ENCODE measurements at regions not wholly inside any gene's neighbourhood (a gene's known extent, or its start where the extent isn't known, plus 50 kb on each side); places are given as distances from the start of the nearest gene placed in this dataset.
"Not testable (repeated sequence)": the region's sequence is repeated elsewhere in the genome, so short reads cannot be mapped to it uniquely, and the experiment has no call there.

- Histone ChIP-seq H3K9me3 (ENCODE audit: control insufficient read depth, insufficient read depth, low read length) (no peaks in the 10 kb centered on the region), H3K27ac (ENCODE audit: low read depth, low read length) (no peak overlapping the region), H3K27me3 (ENCODE audit: control insufficient read depth, low read length) (peaks cover 13% of the 10 kb centered on the region), H3K36me3 (ENCODE audit: control insufficient read depth, low read length) (no peaks in the 10 kb centered on the region), H3K79me2 (ENCODE audit: control insufficient read depth, low read length) (no peaks in the 10 kb centered on the region), H3K4me2 (ENCODE audit: low read length) (no peak overlapping the region), H3K9me2 (replicated peaks; ENCODE audit: control insufficient read depth, low read length) (no peaks in the 10 kb centered on the region), H4K20me1 (ENCODE audit: control insufficient read depth, insufficient read depth, low read depth, low read length) (no peaks in the 10 kb centered on the region), H3F3A (ENCODE audit: control insufficient read depth, insufficient read depth) (no peaks in the 10 kb centered on the region), H3K4me1 (ENCODE audit: control insufficient read depth, low read length) (no peaks in the 10 kb centered on the region), H3K4me3 (ENCODE audit: low read length) (no peak overlapping the region)
- TF ChIP-seq CTCF (IDR thresholded peaks at IDR 0.05; ENCODE audit: low read depth, low read length, poor library complexity, severe bottlenecking) (no peak), EZH2phosphoT487 (IDR thresholded peaks at IDR 0.05; ENCODE audit: borderline replicate concordance, low read length) (no peak)
Measured at GRCh38 chr3:197417911-197418618, 119.7 kb upstream of the DLG1 start.

GRCh38 chr3:197417441-197417840 lies 119.0 kb upstream of the DLG1 start:
- Histone ChIP-seq H3K9me3 (ENCODE audit: control insufficient read depth, insufficient read depth, low read length) (no peaks in the 10 kb centered on the region), H3K27ac (ENCODE audit: low read depth, low read length) (no peak overlapping the region), H3K79me2 (ENCODE audit: control insufficient read depth, low read length) (no peaks in the 10 kb centered on the region), H4K20me1 (ENCODE audit: control insufficient read depth, insufficient read depth, low read depth, low read length) (no peaks in the 10 kb centered on the region), H3K36me3 (ENCODE audit: control insufficient read depth, low read length) (no peaks in the 10 kb centered on the region), H3K4me3 (ENCODE audit: low read length) (no peak overlapping the region), H3K4me1 (ENCODE audit: control insufficient read depth, low read length) (no peaks in the 10 kb centered on the region), H3K4me2 (ENCODE audit: low read length) (no peak overlapping the region), H3F3A (ENCODE audit: control insufficient read depth, insufficient read depth) (no peaks in the 10 kb centered on the region), H3K9me2 (replicated peaks; ENCODE audit: control insufficient read depth, low read length) (no peaks in the 10 kb centered on the region), H3K27me3 (ENCODE audit: control insufficient read depth, low read length) (peaks cover 13% of the 10 kb centered on the region)
- TF ChIP-seq EZH2phosphoT487 (IDR thresholded peaks at IDR 0.05; ENCODE audit: borderline replicate concordance, low read length) = no peak
- TF ChIP-seq CTCF (IDR thresholded peaks at IDR 0.05; ENCODE audit: low read depth, low read length, poor library complexity, severe bottlenecking) = no peak

- H3K79me2 ChIP-seq (ENCODE audit: control insufficient read depth, low read length); H3K27me3 ChIP-seq (ENCODE audit: control insufficient read depth, low read length); H3K9me2 ChIP-seq (replicated peaks; ENCODE audit: control insufficient read depth, low read length); H3K27ac ChIP-seq (ENCODE audit: low read depth, low read length); H3K9me3 ChIP-seq (ENCODE audit: control insufficient read depth, insufficient read depth, low read length); H3F3A ChIP-seq (ENCODE audit: control insufficient read depth, insufficient read depth); H3K4me3 ChIP-seq (ENCODE audit: low read length); H3K4me2 ChIP-seq (ENCODE audit: low read length); H3K36me3 ChIP-seq (ENCODE audit: control insufficient read depth, low read length); H4K20me1 ChIP-seq (ENCODE audit: control insufficient read depth, insufficient read depth, low read depth, low read length); H3K4me1 ChIP-seq (ENCODE audit: control insufficient read depth, low read length): not testable (repeated sequence)
Measured at GRCh38 chr3:197411899-197412298, 113.5 kb upstream of the DLG1 start.

GRCh38 chr3:197410170-197410569 lies 111.8 kb upstream of the DLG1 start:
- H3K9me3 ChIP-seq (ENCODE audit: control insufficient read depth, insufficient read depth, low read length); H3F3A ChIP-seq (ENCODE audit: control insufficient read depth, insufficient read depth); H4K20me1 ChIP-seq (ENCODE audit: control insufficient read depth, insufficient read depth, low read depth, low read length); H3K4me2 ChIP-seq (ENCODE audit: low read length); H3K9me2 ChIP-seq (replicated peaks; ENCODE audit: control insufficient read depth, low read length); H3K27ac ChIP-seq (ENCODE audit: low read depth, low read length); H3K79me2 ChIP-seq (ENCODE audit: control insufficient read depth, low read length); H3K4me3 ChIP-seq (ENCODE audit: low read length); H3K4me1 ChIP-seq (ENCODE audit: control insufficient read depth, low read length); H3K27me3 ChIP-seq (ENCODE audit: control insufficient read depth, low read length); H3K36me3 ChIP-seq (ENCODE audit: control insufficient read depth, low read length): not testable (repeated sequence)
